HG02763 (cell line): ENCODE measurements at regions not wholly inside any gene's neighbourhood (a gene's known extent, or its start where the extent isn't known, plus 50 kb on each side); places are given as distances from the start of the nearest gene placed in this dataset.
"Not testable (repeated sequence)": the region's sequence is repeated elsewhere in the genome, so short reads cannot be mapped to it uniquely, and the experiment has no call there.

ENCODE experiments used
- ATAC-seq: cut with Tn5 transposase; IDR thresholded peaks from one replicate; pipeline ENCODE4 v1.9.1; 2021; ENCODE audit warnings: mild to moderate bottlenecking, moderate library complexity; ENCODE audit not compliant: unreplicated experiment

DNA sequence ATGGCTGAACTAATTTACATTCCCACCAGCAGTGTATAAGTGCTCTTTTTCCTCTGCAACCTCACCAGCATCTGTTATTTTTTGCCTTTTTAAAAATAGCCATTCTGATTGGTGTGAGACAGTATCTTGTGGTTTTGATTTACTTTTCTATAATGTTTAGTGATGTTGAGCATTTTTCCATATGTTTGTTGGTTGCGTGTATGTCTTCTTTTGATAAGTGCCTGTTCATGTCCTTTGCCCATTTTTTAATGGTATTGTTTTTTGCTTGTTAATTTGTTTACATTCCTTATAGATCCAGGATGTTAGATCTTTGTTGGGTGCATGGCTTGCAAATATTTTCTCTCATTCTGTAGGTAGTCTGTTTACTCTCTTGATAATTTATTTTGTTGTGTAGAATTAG is 169.9 kb downstream of the PRL start:
- no peak for ATAC-seq

DNA sequence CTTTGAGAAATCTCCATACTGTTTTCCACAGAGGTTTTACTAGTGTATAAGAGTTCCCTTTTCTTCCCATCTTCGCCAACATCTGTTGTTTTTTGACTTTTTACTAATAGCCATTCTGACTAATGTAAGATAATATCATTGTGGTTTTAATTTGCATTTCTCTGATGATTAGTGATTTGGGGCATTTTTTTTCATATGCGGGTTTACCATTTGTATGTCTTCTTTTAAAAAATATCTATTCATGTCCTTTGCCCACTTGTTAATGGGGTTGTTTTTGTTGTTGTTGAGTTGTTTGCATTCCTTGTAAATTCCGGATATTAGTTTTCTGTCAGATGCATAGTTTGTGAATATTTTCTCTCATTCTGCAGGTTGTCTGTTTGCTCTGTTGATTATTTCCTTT is 167.1 kb downstream of the PRL start:
- ATAC-seq: no peak

DNA sequence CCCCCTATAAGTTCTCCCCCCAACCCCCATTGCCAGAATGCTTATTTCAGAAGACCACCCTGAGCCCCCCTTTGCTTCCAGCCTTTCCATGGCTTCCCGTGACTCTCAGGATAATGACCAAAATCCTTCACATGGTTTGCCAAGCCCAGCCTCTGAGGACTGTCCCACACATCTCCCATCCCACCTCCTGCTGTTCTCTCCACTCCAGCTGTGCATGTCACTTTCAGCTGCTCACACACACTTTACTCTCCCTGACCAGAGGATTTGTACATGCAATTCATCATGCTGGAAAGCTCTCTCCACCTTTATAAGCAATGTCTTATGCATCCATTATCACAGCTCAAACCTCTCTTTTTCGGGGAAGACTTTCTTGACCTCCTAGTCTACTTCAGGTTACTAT is 164.2 kb downstream of the PRL start:
- no peak for ATAC-seq

- ATAC-seq: no peak
These were observed 163.5 kb downstream of the PRL start for GRCh38 chr6:22133357-22133756.

- ATAC-seq: no peak
These were observed 162.5 kb downstream of the PRL start for GRCh38 chr6:22134308-22134707.

- ATAC-seq: no peak
These were observed 161.4 kb downstream of the PRL start for GRCh38 chr6:22135395-22135794.

DNA sequence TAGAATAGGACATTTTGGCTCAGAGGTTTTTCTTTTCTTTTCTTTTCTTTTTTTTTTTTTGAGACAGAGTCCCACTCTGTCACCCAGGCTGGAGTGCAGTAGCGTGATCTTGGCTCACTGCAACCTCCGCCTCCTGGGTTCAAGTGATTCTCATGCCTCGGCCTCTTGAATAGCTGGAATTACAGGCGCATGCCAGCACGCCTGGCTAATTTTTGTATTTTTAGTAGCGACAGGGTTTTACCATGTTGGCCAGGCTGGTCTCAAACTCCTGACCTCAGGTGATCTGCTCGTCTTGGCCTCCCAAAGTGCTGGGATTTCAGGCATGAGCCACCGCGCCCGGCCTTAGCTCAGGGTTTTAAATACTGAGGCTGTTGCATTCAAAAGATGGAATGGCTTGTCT is 156.1 kb downstream of the PRL start:
- ATAC-seq: not testable (repeated sequence)

DNA sequence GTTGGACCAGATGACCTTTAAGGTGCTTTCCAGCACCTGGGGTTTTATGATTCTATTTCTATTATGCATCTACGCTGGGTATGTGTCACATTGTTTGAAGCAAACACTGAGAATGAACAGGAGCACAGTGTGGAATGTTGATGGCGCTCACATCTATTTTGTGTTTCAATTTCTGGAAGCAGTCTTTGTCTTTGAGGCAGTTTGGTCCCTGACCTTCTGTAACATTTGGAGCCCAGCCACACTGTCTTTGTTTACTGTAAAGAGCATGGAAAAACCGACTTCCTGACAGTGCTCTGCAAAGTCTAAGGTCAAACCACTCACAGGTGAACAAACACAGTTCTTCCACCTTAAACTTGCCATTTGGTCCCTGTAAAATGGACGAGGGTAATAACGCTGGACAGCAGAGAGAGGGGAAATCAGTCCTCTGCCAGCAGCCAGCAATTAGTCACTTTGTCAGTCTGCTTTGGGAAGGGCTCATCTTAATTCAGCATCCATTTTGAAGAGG is 155.5 kb downstream of the PRL start:
- no peak for ATAC-seq

DNA sequence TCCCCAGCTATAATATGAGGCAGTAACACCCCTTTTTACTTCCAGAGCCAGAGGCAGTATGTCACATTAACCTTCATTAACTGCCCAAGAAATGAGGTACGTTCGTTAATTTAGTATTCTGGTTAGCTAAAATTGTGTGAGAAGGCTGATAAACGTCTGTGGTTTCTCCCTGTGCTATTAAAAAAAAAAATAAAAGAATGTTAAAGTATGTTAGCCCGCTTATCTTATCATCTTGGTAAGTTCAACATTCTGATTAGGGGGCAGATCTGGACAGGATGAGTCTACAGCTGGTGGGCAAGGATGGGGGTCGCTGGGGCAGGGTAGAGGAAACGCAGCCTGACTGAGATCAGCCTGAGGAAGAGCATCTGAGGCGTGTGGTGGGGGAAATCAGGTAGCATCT is 154.0 kb downstream of the PRL start:
- no peak for ATAC-seq

DNA sequence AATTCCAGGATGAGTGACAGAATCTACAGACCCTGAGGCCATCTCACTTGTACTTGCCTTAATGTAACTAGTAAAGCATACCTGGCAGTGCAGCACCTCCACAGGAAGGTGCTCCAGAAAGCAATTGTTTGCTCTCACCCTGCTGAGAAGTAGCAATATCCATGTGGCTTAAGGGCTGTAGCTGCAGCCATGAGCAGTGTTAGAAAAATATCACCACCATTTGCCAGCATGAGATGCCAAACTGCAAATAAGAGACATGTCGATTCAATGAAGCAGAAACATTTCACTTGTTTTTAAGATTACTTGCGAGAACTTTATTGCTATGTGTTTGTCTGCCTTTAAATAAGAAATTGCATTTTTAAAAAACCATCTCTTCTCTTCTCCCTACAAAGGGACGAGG is 151.5 kb downstream of the PRL start:
- ATAC-seq: no peak

DNA sequence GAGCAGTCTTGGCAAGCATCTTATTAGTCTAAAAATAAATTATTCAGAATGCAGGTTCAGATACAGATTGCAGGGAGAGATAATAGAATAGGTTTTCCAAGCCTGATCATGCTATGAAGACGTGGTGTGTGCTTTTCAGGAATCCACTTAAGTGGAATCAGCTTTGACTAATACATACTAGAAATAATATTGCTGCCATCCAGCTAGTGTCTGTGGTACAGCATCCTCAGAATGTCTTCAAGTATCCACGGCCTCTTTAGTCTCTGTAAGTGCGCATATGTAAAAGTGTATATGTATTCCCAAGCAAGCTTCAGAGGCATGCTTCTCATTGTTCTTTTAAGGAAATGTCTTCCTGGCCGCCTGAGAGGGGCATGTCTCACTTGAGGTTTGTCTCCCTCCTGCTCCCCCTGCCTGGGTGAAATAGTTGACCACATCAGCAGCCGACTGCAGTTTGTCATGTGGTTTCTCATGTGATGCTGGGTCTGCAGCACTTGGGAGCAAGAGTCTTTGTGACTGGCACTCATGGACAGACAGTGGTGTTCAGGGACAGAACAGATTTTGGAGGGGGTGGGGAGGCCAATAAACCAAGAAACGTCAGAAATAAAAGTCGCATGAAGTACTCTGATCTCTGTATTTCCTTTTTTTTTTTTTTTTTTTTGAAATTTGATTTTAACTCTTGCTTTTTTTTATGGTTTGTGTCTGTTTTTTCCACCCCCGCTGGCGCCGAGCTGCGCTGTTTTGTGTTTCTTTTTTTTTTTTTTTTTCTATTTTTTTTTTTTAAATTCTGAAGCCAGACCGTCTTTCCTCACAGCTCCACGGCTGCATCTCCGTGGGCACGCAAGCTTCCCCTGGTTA is 150.8 kb downstream of the PRL start:
- no peak for ATAC-seq

DNA sequence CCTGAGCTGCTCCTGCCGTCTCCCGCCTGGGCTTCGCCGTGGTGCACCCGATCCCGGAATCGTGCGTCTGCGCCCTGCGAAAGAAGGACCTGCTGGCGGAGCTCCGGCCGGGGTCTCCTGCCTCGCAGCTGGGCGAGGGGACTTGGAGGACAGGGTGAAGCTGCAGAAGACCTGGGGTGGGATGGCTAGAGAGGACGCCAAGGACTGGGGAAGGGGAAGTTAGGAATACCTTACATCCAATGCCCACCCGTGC is 150.2 kb downstream of the PRL start:
- ATAC-seq: no peak

DNA sequence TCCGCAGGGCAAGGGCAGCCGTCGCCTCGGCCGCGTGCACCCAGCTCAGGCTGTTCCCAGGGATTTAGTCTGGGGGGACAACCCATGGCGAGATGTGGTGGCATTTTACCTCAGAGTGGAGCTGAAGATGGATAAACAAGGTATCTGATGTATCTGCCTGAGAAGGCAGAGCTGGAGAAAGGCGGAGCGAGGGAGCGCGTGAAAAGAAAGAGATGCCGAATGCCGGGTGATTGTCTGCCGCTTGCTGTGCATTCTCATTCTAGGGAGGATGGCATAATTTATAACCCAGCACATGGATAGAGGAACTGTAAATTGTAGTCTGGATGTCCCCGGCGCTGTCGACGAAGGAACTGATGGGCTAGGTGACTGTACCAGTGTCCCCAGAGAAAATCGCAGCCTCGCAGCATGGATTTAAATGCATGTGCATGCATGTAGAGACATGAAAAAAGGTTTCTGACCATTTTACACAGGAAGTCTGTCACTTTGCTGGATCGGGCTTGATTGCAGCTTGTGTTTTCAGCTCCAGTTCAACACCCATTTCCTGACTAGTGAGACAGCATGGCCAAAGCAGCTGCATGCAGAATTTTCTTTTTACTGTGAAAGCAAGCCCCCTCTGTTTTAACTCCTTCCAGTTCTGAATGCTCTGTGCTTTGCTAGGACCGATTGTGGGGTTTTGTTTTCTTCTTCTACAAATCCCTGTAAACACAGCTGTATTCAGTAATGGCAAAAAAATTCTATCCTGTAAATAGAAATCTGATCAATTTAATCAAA is 149.7 kb downstream of the PRL start:
- no peak for ATAC-seq

DNA sequence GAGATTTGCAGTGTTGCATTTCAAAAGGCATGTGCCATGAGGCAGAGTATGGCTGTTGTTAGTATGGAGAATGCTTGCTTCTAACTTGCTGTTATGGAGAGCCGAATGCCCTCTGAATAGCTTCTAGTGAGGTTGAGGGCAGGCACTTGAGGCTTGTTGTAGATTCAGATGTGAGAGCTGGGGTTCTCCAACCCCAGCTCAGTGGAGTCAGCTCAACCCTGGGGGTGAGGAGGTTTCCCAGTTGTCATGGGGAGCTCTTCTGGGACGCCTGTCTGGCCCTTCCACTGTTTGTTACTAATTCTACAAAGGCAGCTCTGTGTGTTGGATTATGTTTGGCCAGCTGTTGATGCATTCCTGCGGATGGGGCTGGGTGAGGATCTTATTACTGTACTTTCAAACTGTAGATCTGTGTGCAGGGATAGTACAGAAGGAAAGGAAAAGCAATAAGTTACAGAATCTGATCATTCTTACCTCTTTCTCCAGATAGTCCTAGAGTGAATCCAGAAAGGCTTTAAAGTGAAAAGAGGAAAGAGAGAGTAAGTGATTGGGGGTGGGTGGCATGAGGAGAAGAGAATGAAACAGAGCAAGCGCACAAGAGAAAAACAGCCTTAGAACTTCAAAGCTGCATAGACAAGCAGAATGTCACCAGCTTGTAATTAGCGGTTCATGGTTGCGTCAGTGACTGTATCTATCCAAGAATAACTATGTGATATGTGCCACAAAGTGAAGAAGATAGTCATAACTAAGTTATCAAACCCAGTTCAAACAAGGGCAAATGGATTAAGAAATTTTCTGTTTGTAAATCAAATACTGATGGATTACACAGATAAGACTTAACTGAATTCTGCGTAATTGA is 148.7 kb downstream of the PRL start:
- ATAC-seq: no peak

GRCh38 chr6:22149096-22149495 is 147.7 kb downstream of the PRL start:
- ATAC-seq: no peak

GRCh38 chr6:22149501-22150367 is 147.1 kb downstream of the PRL start:
- ATAC-seq: no peak

DNA sequence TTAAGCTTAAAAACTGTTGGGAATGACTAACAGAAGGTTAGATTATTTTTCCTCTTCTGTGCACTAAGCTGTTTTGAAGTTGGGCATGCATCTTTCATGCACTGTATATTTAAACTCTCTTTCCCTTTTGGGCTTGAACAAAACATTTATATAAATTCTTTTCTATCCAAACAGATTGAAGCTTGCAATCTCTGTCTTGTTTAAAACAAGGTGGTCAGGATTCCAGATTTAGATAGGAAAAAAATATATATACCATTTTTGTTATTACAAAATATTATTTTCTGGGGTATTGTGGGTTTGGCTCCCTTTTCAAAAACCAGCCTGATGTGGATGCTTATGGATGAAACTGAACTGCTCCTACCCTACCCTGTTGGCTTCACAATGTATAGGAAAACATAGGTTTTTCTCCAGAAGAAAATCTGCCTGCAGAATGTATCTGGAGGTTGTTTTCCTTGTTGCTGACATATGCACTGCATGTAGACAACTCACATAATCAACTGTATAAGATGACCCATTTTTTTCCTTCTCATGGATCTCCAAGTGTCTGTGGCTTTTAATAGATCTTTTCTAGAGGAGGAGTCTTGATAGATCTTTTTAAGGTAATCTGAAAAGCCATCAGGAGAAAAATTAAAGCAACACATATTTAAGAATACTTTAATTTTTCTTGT is 146.3 kb downstream of the PRL start:
- ATAC-seq: no peak

DNA sequence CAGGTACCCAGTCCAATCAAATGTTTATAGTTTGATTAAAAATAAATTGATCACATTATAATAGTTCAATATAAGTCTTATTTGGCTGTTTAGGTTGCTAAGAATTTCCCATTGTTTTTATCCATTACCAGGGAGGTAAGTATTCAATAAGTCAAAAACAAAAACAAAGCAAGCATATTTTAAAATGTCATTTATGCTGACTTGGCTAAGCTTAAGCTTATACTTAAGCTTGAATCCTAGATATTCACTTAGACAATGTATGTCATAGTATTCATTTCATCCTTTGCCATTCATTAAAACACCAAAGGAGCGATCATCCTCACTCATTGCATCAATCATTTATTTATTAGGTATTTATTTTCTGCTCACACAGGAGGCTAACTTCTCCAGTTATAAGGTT is 144.9 kb downstream of the PRL start:
- ATAC-seq: no peak

DNA sequence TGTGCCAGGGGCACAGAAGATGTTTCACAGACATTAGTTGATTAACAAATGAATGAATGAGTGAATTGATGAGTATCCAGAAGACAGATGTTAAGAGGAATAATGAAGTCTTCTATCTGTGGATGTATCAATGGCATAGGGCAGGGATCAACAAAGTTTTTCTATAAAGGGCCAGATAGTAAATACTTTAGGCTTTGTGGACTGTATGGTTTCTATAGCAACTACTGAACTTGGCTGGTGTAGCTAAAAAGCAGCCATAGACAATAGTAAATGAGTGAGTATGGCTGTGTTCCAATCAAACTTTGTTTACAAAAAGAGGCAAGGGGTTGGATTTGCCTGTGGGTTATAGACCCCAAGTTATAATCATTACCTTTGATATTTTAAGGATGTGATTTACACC is 144.0 kb downstream of the PRL start:
- no peak for ATAC-seq
